Lower lobe of right lung (tissue), 2 donors: ENCODE measurements at regions not wholly inside any gene's neighbourhood (a gene's known extent, or its start where the extent isn't known, plus 50 kb on each side); places are given as distances from the start of the nearest gene placed in this dataset.

Source experiments
- ATAC-seq, 2 donors: fragments of 200-7000 bp; cut with Tn5 transposase; one replicate each; pipeline ENCODE4 v1.9.1; 2020 to 2022; ENCODE audit warnings: mild to moderate bottlenecking in 2 of 2, moderate library complexity in 2 of 2
- DNase-seq: peaks from one replicate; pipeline ENCODE4 v3.0.0-alpha.2; 2020
- H3K27ac ChIP-seq: fragments of 200-600 bp; one replicate; pipeline ENCODE4 v1.8.0; 2022
- H3K27me3 ChIP-seq: fragments of 200-600 bp; one replicate; pipeline ENCODE4 v1.8.0; 2022; ENCODE audit warnings: low read depth
- H3K36me3 ChIP-seq: fragments of 200-600 bp; one replicate; pipeline ENCODE4 v1.8.0; 2022; ENCODE audit warnings: mild to moderate bottlenecking
- H3K4me1 ChIP-seq: fragments of 200-600 bp; one replicate; pipeline ENCODE4 v1.8.0; 2022
- H3K4me3 ChIP-seq: fragments of 200-600 bp; one replicate; pipeline ENCODE4 v1.8.0; 2022; ENCODE audit warnings: mild to moderate bottlenecking
- H3K9me3 ChIP-seq: fragments of 200-600 bp; one replicate; pipeline ENCODE4 v1.8.0; 2022
- intact Hi-C: fragments of 100-400 bp; cut with DNase I; formaldehyde crosslinking; loops from one replicate; pipeline ENCODE4 v1.11.0; 2022
- TF ChIP-seq, protein P1 (sequence below): fragments of 200-600 bp; IDR thresholded peaks from one replicate; pipeline ENCODE4 v1.8.0; 2022; ENCODE audit warnings: antibody characterized with exemption, mild to moderate bottlenecking
- donor health status: DM: no; HTN: yes; CAD: no; lungs with severe emphysema.

- no peak overlapping the region for H3K27ac ChIP-seq
- TF ChIP-seq, protein P1, sequence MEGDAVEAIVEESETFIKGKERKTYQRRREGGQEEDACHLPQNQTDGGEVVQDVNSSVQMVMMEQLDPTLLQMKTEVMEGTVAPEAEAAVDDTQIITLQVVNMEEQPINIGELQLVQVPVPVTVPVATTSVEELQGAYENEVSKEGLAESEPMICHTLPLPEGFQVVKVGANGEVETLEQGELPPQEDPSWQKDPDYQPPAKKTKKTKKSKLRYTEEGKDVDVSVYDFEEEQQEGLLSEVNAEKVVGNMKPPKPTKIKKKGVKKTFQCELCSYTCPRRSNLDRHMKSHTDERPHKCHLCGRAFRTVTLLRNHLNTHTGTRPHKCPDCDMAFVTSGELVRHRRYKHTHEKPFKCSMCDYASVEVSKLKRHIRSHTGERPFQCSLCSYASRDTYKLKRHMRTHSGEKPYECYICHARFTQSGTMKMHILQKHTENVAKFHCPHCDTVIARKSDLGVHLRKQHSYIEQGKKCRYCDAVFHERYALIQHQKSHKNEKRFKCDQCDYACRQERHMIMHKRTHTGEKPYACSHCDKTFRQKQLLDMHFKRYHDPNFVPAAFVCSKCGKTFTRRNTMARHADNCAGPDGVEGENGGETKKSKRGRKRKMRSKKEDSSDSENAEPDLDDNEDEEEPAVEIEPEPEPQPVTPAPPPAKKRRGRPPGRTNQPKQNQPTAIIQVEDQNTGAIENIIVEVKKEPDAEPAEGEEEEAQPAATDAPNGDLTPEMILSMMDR, result no peak
- ATAC-seq, result no peak
- no peak for DNase-seq
- H3K9me3 ChIP-seq, result no peaks in the 10 kb centered on the region
- intact Hi-C loops, result no loop called here
- no peaks in the 10 kb centered on the region for H3K27me3 ChIP-seq
- H3K4me3 ChIP-seq, result no peak overlapping the region
- no peaks in the 10 kb centered on the region for H3K4me1 ChIP-seq
- H3K36me3 ChIP-seq, result no peaks in the 10 kb centered on the region
Observed at GRCh38 chr9:86782831-86783230, 164.5 kb downstream of the GAS1 start.

DNA sequence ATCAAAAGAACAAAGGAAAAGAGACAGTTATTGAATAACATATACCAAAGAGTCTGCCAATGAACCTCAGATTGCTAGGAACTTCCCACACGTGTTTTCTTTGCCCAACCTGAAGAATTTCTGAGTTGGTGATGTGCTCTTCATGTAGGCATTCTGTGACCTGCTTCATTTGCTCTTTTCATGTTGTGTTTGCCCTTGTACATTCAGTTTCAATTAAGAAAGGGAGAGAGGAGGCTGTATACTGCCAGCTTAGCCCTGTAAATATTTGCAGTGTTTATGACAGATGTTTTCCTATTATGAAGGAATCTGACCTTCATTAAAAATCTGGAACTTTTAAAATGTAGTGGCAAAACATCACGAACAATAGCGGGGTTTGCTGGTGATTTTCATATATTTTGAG is 168.5 kb downstream of the GAS1 start:
- Histone ChIP-seq H3K27ac (no peak overlapping the region), H3K4me3 (no peak overlapping the region), H3K4me1 (no peaks in the 10 kb centered on the region), H3K9me3 (no peaks in the 10 kb centered on the region), H3K27me3 (no peaks in the 10 kb centered on the region), H3K36me3 (no peaks in the 10 kb centered on the region)
- DNase-seq (no peak), ATAC-seq (no peak)
- intact Hi-C loops, result no loop called here
- TF ChIP-seq, protein P1, result no peak

DNA sequence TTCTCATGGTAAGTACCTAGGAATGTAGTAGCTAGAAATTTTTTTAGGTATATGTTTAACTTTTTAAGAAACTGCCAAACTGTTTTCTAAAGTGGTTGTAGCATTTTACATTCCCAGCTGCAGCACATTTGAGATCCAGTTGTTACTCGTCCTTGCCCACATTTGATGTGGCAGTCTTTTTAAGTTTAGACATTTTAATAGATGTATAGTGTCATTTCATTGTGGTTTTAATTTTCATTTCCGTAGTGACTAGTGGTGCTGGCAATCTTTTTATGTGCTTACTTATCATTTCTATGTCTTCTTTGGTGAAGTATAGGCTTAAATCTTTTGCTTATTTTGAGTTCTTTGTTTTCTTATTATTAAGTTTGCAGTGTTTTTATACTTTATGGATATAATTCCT is 171.6 kb downstream of the GAS1 start:
- ATAC-seq, result no peak
- Histone ChIP-seq H3K9me3 (no peaks in the 10 kb centered on the region), H3K36me3 (no peaks in the 10 kb centered on the region), H3K27ac (no peak overlapping the region), H3K4me1 (no peaks in the 10 kb centered on the region), H3K4me3 (no peak overlapping the region), H3K27me3 (no peaks in the 10 kb centered on the region)
- intact Hi-C loops, result no loop called here
- TF ChIP-seq, protein P1, result no peak
- DNase-seq, result no peak

GRCh38 chr9:86774116-86774515 is 173.2 kb downstream of the GAS1 start:
- no peak for ATAC-seq
- Histone ChIP-seq H3K9me3 (no peaks in the 10 kb centered on the region), H3K4me3 (no peak overlapping the region), H3K4me1 (no peaks in the 10 kb centered on the region), H3K36me3 (no peaks in the 10 kb centered on the region), H3K27ac (no peak overlapping the region), H3K27me3 (no peaks in the 10 kb centered on the region)
- intact Hi-C loops, result no loop called here
- no peak for DNase-seq
- TF ChIP-seq, protein P1, result no peak

- ATAC-seq, result no peak
Observed at GRCh38 chr9:86773422-86773945, 173.8 kb downstream of the GAS1 start.

More at GRCh38 chr9:86773422-86773945, 173.8 kb downstream of the GAS1 start:
- DNase-seq, result no peak
- Histone ChIP-seq H3K27ac (no peak overlapping the region), H3K4me3 (no peak overlapping the region), H3K9me3 (no peaks in the 10 kb centered on the region), H3K4me1 (no peaks in the 10 kb centered on the region), H3K27me3 (no peaks in the 10 kb centered on the region), H3K36me3 (no peaks in the 10 kb centered on the region)
- TF ChIP-seq, protein P1, result no peak
- intact Hi-C loops, result no loop called here
